ENCODE measurements at regions not wholly inside any gene's neighbourhood (a gene's known extent, or its start where the extent isn't known, plus 50 kb on each side); places are given as distances from the start of the nearest gene placed in this dataset.
"Not testable (repeated sequence)": the region's sequence is repeated elsewhere in the genome, so short reads cannot be mapped to it uniquely, and the experiment has no call there.

GRCh38 chr14:30015489-30015888 lies 87.8 kb upstream of the PRKD1 start:
- DNase-seq (ENCODE audit: extremely low spot score) = no peak
- intact Hi-C loops (cut with DNase I) = no loop called here
- no peaks in the 10 kb centered on the region for H3K36me3 ChIP-seq
- H3K4me1 ChIP-seq = no peaks in the 10 kb centered on the region
- no peak overlapping the region for H3K4me3 ChIP-seq
- TF ChIP-seq CTCF (IDR thresholded peaks at IDR 0.05) = no peak
- TF ChIP-seq EP300 (IDR thresholded peaks at IDR 0.05) = no peak
- TF ChIP-seq POLR2AphosphoS5 (IDR thresholded peaks at IDR 0.05) = no peak
- no peak for TF ChIP-seq POLR2A (IDR thresholded peaks at IDR 0.05; ENCODE audit: low read depth)
- WGBS = 92% methylated on average over 2 of the region's 2 CpGs
- H3K9me3 ChIP-seq = no peaks in the 10 kb centered on the region
- no peaks in the 10 kb centered on the region for H3K27me3 ChIP-seq
- H3K27ac ChIP-seq (replicated peaks in 1 of 4) = no peak overlapping the region

GRCh38 chr14:30016002-30016401 lies 88.4 kb upstream of the PRKD1 start:
- 83% methylated on average over 1 of the region's 1 CpG for WGBS
- Histone ChIP-seq H3K27me3 (no peaks in the 10 kb centered on the region), H3K36me3 (no peaks in the 10 kb centered on the region), H3K4me1 (no peaks in the 10 kb centered on the region), H3K27ac (replicated peaks in 1 of 4) (no peak overlapping the region), H3K4me3 (no peak overlapping the region), H3K9me3 (no peaks in the 10 kb centered on the region)
- intact Hi-C loops (cut with DNase I) = no loop called here
- DNase-seq (ENCODE audit: extremely low spot score) = no peak
- TF ChIP-seq EP300 (IDR thresholded peaks at IDR 0.05) (no peak), POLR2AphosphoS5 (IDR thresholded peaks at IDR 0.05) (no peak), CTCF (IDR thresholded peaks at IDR 0.05) (no peak), POLR2A (IDR thresholded peaks at IDR 0.05; ENCODE audit: low read depth) (no peak)

GRCh38 chr14:30017370-30017993 lies 89.8 kb upstream of the PRKD1 start:
- intact Hi-C loops (cut with DNase I) = no loop called here

DNA sequence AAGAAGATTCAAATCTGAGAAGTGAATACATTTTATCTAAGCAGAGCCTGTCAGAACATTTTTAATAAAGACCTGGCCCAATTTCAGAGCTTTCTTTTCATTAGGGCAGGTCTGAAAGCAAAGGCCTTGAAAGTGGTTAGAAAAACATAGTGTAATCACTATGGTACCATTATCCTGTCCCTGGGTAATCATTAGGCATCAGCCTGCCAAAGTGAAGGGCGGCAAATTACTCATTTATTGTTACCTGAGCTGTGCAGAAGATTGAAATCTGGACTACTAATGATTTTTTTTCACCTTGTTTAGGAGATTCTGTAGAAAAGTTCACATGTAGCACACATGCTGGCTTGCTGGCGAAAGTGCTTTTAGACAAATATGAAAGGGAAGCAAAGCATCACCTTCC lies 92.6 kb upstream of the PRKD1 start:
- 69% methylated on average over 2 of the region's 2 CpGs for WGBS
- Histone ChIP-seq H3K27ac (replicated peaks in 1 of 4) (no peak overlapping the region), H3K9me3 (peaks cover 0 to 4% (median 0%) of the 10 kb centered on the region in 4 donors), H3K36me3 (no peaks in the 10 kb centered on the region), H3K4me1 (no peaks in the 10 kb centered on the region), H3K4me3 (no peak overlapping the region), H3K27me3 (no peaks in the 10 kb centered on the region)
- no peak for DNase-seq (ENCODE audit: extremely low spot score)
- no peak for TF ChIP-seq POLR2AphosphoS5 (IDR thresholded peaks at IDR 0.05)
- TF ChIP-seq EP300 (IDR thresholded peaks at IDR 0.05) = no peak
- TF ChIP-seq CTCF (IDR thresholded peaks at IDR 0.05) = no peak
- no peak for TF ChIP-seq POLR2A (IDR thresholded peaks at IDR 0.05; ENCODE audit: low read depth)
- intact Hi-C loops (cut with DNase I) = no loop called here

More at GRCh38 chr14:30017370-30017993, 89.8 kb upstream of the PRKD1 start:
- H3K36me3 ChIP-seq = no peaks in the 10 kb centered on the region
- no peaks in the 10 kb centered on the region for H3K9me3 ChIP-seq
- no peak for DNase-seq (ENCODE audit: extremely low spot score)
- H3K4me1 ChIP-seq = no peaks in the 10 kb centered on the region
- H3K4me3 ChIP-seq = no peak overlapping the region
- WGBS = 90% methylated on average over 2 of the region's 2 CpGs
- no peak for TF ChIP-seq POLR2A (IDR thresholded peaks at IDR 0.05; ENCODE audit: low read depth)
- no peak for TF ChIP-seq CTCF (IDR thresholded peaks at IDR 0.05)
- no peak for TF ChIP-seq EP300 (IDR thresholded peaks at IDR 0.05)
- TF ChIP-seq POLR2AphosphoS5 (IDR thresholded peaks at IDR 0.05) = no peak
- no peaks in the 10 kb centered on the region for H3K27me3 ChIP-seq
- no peak overlapping the region for H3K27ac ChIP-seq (replicated peaks in 1 of 4)

GRCh38 chr14:30020687-30021086 lies 93.0 kb upstream of the PRKD1 start:
- Histone ChIP-seq H3K27ac (replicated peaks in 1 of 4) (no peak overlapping the region), H3K9me3 (peaks cover 0 to 4% (median 0%) of the 10 kb centered on the region in 4 donors), H3K36me3 (no peaks in the 10 kb centered on the region), H3K4me1 (no peaks in the 10 kb centered on the region), H3K27me3 (no peaks in the 10 kb centered on the region), H3K4me3 (no peak overlapping the region)
- TF ChIP-seq POLR2AphosphoS5 (IDR thresholded peaks at IDR 0.05) (no peak), EP300 (IDR thresholded peaks at IDR 0.05) (no peak), CTCF (IDR thresholded peaks at IDR 0.05) (no peak), POLR2A (IDR thresholded peaks at IDR 0.05; ENCODE audit: low read depth) (no peak)
- WGBS = 97% methylated on average over 1 of the region's 1 CpG
- no peak for DNase-seq (ENCODE audit: extremely low spot score)
- intact Hi-C loops (cut with DNase I) = no loop called here

GRCh38 chr14:30023350-30023749 lies 95.7 kb upstream of the PRKD1 start:
- DNase-seq (ENCODE audit: extremely low spot score); H3K4me3 ChIP-seq; H3K9me3 ChIP-seq; intact Hi-C loops (cut with DNase I); H3K27me3 ChIP-seq; H3K27ac ChIP-seq (replicated peaks in 1 of 4); H3K4me1 ChIP-seq; H3K36me3 ChIP-seq: not testable (repeated sequence)
- 98% methylated on average over 5 of the region's 5 CpGs for WGBS

Data from esophagus muscularis mucosa (tissue), 4 donors.